AG10803 (cell line): ENCODE measurements at regions not wholly inside any gene's neighbourhood (a gene's known extent, or its start where the extent isn't known, plus 50 kb on each side); places are given as distances from the start of the nearest gene placed in this dataset.
A peak's percentile ranks its signal among the peaks of the same experiment; 100 is the strongest.
"Not testable (repeated sequence)": the region's sequence is repeated elsewhere in the genome, so short reads cannot be mapped to it uniquely, and the experiment has no call there.

ENCODE experiments used
- DNase-seq: peaks from one replicate; pipeline ENCODE4 v3.0.0; 2010; ENCODE audit warnings: low read depth
- H3K4me3 ChIP-seq: 2 replicates; pipeline ENCODE4 v1.5.1; 2011; ENCODE audit warnings: mild to moderate bottlenecking, low read length, control low read depth
- TF ChIP-seq, protein P1 (sequence below): conservative IDR thresholded peaks from 2 replicates; pipeline ENCODE4 v1.5.1; 2011; ENCODE audit warnings: mild to moderate bottlenecking, low read length, control low read depth, inconsistent platforms

DNA sequence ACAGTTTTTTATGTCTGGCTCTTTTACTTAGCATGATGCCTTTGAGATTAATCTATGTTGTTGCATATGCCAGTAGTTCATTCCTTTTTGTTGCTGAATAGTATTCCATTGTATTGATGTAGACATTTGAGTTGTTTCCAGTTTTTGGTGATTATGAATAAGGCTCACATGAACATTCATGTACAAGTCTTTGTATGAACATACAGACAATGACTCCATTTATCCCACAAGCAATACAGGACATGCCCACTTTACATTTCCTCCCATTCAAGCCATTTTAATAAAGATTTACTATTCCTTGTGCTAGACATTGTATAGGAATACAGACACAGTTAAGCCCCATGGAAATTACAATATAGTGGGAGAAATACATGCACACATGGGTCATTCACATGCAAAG lies 118.0 kb downstream of the TRIM43 start:
- H3K4me3 ChIP-seq = no peak overlapping the region
- TF ChIP-seq, protein P1, sequence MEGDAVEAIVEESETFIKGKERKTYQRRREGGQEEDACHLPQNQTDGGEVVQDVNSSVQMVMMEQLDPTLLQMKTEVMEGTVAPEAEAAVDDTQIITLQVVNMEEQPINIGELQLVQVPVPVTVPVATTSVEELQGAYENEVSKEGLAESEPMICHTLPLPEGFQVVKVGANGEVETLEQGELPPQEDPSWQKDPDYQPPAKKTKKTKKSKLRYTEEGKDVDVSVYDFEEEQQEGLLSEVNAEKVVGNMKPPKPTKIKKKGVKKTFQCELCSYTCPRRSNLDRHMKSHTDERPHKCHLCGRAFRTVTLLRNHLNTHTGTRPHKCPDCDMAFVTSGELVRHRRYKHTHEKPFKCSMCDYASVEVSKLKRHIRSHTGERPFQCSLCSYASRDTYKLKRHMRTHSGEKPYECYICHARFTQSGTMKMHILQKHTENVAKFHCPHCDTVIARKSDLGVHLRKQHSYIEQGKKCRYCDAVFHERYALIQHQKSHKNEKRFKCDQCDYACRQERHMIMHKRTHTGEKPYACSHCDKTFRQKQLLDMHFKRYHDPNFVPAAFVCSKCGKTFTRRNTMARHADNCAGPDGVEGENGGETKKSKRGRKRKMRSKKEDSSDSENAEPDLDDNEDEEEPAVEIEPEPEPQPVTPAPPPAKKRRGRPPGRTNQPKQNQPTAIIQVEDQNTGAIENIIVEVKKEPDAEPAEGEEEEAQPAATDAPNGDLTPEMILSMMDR = no peak
- no peak for DNase-seq

DNA sequence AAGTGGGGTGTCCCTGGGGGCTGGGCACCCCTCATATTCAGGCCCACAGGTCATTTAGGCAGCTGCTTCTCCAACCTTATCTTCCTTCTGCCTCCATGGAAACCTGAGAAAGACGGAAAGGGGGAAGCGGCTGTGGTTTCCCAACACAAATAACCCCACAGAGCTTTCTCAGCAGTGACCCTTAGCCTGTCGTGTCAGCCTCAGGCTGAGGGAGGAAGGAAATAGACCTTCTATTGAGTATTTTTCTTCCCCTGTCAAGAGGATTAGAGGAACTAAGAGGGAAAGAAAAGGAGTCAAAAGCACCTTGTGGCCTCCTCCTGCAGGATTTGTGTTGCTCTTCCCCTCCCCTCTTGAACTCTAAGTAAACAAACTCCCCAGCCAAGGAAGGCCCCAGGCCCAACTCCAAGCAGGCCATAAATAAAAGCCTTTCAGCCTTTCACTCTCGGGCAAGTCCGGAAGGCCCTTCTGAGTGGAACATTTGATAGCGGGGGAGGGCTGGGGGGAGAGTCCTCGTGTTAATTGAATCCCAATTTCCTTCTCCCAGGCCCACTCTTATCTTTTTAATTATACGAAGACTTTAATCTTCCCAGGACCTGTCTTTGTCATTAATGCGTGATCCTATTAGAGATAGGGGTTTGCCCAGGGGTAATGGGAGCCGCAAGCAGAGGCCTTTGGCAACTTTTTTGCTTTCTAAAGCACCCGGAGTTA lies 121.8 kb downstream of the TRIM43 start:
- not testable (repeated sequence) for DNase-seq, H3K4me3 ChIP-seq

- not testable (repeated sequence) for DNase-seq, H3K4me3 ChIP-seq
Observed at GRCh38 chr2:95714398-95714797, 122.6 kb downstream of the TRIM43 start.

DNA sequence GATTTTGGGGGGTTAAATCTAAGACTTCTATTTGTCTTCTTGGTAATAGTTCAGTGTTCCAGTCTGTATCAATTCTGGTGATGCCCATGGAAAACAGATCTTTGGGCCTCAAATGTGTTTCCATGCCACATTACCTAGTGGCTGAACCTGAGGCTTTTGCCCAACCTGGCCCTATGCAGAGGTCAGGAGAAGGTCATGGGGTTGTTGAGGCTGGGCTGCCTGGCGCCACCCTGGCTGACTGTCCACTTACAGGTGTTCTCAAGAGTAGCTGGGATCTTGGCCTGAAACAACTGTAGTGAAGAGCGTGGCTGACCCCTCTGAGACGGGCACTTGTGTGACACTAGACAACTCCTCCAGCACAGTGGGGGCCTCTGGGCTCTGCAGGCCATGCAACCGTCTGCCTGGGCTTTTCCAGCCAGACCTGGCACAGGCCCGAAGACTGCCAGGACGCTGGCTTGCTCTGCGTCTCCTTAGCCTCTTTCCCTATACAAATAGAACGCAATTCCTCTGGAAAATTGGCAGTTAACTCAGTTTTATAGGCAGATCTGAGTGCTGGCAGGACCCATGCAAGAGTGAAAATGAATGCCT lies 127.8 kb downstream of the TRIM43 start:
- TF ChIP-seq, protein P1 = no peak
- no peak for DNase-seq
- no peak overlapping the region for H3K4me3 ChIP-seq

DNA sequence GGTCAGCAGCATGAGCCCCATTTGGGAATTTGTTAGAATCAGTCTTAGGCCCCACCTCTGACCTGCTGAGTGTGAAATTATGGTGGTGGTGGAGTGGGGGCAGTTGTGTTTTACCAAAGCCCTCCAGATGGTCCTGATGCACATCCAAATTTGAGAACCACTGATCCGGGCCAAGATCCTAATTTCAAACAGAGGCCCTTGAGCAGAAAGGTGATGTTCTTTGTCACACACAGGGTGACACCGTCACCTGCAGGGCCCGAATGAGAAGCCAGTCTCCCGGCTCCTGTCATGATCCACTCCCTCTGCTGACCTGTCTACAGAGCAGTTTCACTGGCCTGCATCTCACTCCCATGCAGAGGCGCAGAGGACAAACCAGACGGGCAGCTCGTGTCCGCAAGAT lies 129.9 kb downstream of the TRIM43 start:
- DNase-seq = no peak
- H3K4me3 ChIP-seq = no peak overlapping the region
- TF ChIP-seq, protein P1 = no peak

- H3K4me3 ChIP-seq = no peak overlapping the region
- DNase-seq = peak; percentile 18
- TF ChIP-seq, protein P1 = no peak
Observed at GRCh38 chr2:95722131-95722697, 130.4 kb downstream of the TRIM43 start.

DNA sequence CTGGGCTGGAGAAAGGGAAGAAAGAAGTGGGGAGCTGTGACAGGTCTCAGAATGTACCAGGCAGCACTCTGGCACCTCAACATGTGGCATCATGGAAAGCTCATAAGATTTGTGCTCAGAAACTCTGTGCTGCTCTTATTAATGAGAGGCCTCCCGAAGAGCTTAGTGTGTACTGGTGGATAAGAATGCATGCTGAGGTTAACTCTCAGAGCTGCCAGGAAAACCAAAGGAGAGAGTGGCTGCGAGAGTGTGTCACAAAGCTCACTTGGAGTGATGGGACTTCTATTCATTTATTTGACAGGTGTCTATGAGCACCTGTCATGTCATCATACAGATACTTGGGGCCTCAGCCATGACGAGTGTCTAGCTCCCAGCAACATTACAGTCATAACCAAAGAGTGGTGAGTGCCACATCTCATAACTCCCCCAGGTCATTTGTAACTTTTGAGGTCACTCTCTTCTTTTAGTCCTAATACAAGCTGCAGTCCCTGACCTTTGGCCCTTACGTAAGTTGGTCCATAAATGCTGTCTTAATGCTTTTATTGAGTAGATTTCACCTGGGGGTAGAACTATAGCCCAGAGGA lies 131.9 kb downstream of the TRIM43 start:
- not testable (repeated sequence) for DNase-seq, H3K4me3 ChIP-seq

GRCh38 chr2:95725191-95725590 lies 133.4 kb downstream of the TRIM43 start:
- H3K4me3 ChIP-seq = not testable (repeated sequence)

GRCh38 chr2:95725677-95726076 lies 133.9 kb downstream of the TRIM43 start:
- H3K4me3 ChIP-seq = not testable (repeated sequence)
- peak; percentile 21 for DNase-seq

More at GRCh38 chr2:95725191-95725590, 133.4 kb downstream of the TRIM43 start:
- peak; percentile 15 for DNase-seq

GRCh38 chr2:95727420-95727819 lies 135.6 kb downstream of the TRIM43 start:
- DNase-seq, H3K4me3 ChIP-seq: not testable (repeated sequence)
